AG20443 (cell line): ENCODE measurements at regions not wholly inside any gene's neighbourhood (a gene's known extent, or its start where the extent isn't known, plus 50 kb on each side); places are given as distances from the start of the nearest gene placed in this dataset.
"Not testable (repeated sequence)": the region's sequence is repeated elsewhere in the genome, so short reads cannot be mapped to it uniquely, and the experiment has no call there.

ENCODE experiments used
- DNase-seq: peaks from one replicate; pipeline ENCODE4 v3.0.0; 2012; ENCODE audit warnings: low spot score, mixed read lengths

- DNase-seq = no peak
Observed at GRCh38 chr5:122600924-122601323, 174.0 kb upstream of the SNX2 start.

GRCh38 chr5:122602700-122603099 lies 172.2 kb upstream of the SNX2 start:
- no peak for DNase-seq

GRCh38 chr5:122605236-122605635 lies 169.6 kb upstream of the SNX2 start:
- no peak for DNase-seq

- no peak for DNase-seq
Observed at GRCh38 chr5:122607818-122608217, 167.1 kb upstream of the SNX2 start.

- DNase-seq = no peak
Observed at GRCh38 chr5:122608222-122608621, 166.7 kb upstream of the SNX2 start.

- no peak for DNase-seq
Observed at GRCh38 chr5:122611406-122611805, 163.5 kb upstream of the SNX2 start.

GRCh38 chr5:122612901-122613300 lies 162.0 kb upstream of the SNX2 start:
- DNase-seq = no peak

- DNase-seq = no peak
Observed at GRCh38 chr5:122615146-122615545, 159.7 kb upstream of the SNX2 start.

GRCh38 chr5:122615832-122616231 lies 159.0 kb upstream of the SNX2 start:
- no peak for DNase-seq

- not testable (repeated sequence) for DNase-seq
Observed at GRCh38 chr5:122618046-122618445, 156.8 kb upstream of the SNX2 start.

GRCh38 chr5:122620768-122621167 lies 154.1 kb upstream of the SNX2 start:
- DNase-seq = not testable (repeated sequence)

- DNase-seq = not testable (repeated sequence)
Observed at GRCh38 chr5:122628714-122629113, 146.2 kb upstream of the SNX2 start.

GRCh38 chr5:122629121-122629677 lies 145.7 kb upstream of the SNX2 start:
- no peak for DNase-seq

GRCh38 chr5:122638581-122638980 lies 136.3 kb upstream of the SNX2 start:
- no peak for DNase-seq

GRCh38 chr5:122639033-122639432 lies 135.8 kb upstream of the SNX2 start:
- no peak for DNase-seq

GRCh38 chr5:122639864-122640263 lies 135.0 kb upstream of the SNX2 start:
- no peak for DNase-seq

GRCh38 chr5:122649080-122649479 lies 125.8 kb upstream of the SNX2 start:
- DNase-seq = no peak

- DNase-seq = no peak
Observed at GRCh38 chr5:122653087-122654017, 121.5 kb upstream of the SNX2 start.

- DNase-seq = no peak
Observed at GRCh38 chr5:122656160-122656559, 118.7 kb upstream of the SNX2 start.

GRCh38 chr5:122656577-122656976 lies 118.3 kb upstream of the SNX2 start:
- no peak for DNase-seq

- no peak for DNase-seq
Observed at GRCh38 chr5:122661496-122662180, 113.2 kb upstream of the SNX2 start.

- no peak for DNase-seq
Observed at GRCh38 chr5:122665051-122665450, 109.8 kb upstream of the SNX2 start.

GRCh38 chr5:122668552-122668951 lies 106.3 kb upstream of the SNX2 start:
- no peak for DNase-seq
